NB4 (cell line): ENCODE measurements at regions not wholly inside any gene's neighbourhood (a gene's known extent, or its start where the extent isn't known, plus 50 kb on each side); places are given as distances from the start of the nearest gene placed in this dataset.

Experiments used
- DNase-seq: peaks from one replicate; pipeline ENCODE4 v3.0.0; 2010; ENCODE audit warnings: low read depth
- H3K4me3 ChIP-seq: one replicate; pipeline ENCODE4 v1.5.1; 2011; ENCODE audit warnings: mild to moderate bottlenecking, low read depth, low read length, moderate library complexity
- CTCF ChIP-seq: IDR thresholded peaks from one replicate; pipeline ENCODE4 v1.5.1; 2012; ENCODE audit warnings: low read depth, low read length
- MAX ChIP-seq: IDR thresholded peaks from 2 replicates; pipeline ENCODE4 v1.6.1; 2011; ENCODE audit warnings: low read depth, low read length
- MYC ChIP-seq: IDR thresholded peaks from 2 replicates; pipeline ENCODE4 v1.6.1; 2011; ENCODE audit warnings: low read depth, low read length
- POLR2A ChIP-seq: IDR thresholded peaks from 2 replicates; pipeline ENCODE4 v1.6.1; 2011; ENCODE audit warnings: mild to moderate bottlenecking; ENCODE audit not compliant: insufficient read length; ENCODE audit errors: extremely low read depth

- no peak overlapping the region for H3K4me3 ChIP-seq
- TF ChIP-seq MAX = no peak
- TF ChIP-seq POLR2A = no peak
- TF ChIP-seq CTCF = no peak
- DNase-seq = peak; percentile 28
Observed at GRCh38 chr2:108079736-108080135, 93.4 kb downstream of the SLC5A7 start.

GRCh38 chr2:108080177-108080576, 93.9 kb downstream of the SLC5A7 start:
- H3K4me3 ChIP-seq = no peak overlapping the region
- TF ChIP-seq MYC (no peak), MAX (no peak), POLR2A (no peak), CTCF (no peak)
- DNase-seq = no peak

GRCh38 chr2:108082978-108083377, 96.7 kb downstream of the SLC5A7 start:
- DNase-seq = no peak
- TF ChIP-seq POLR2A = no peak
- no peak overlapping the region for H3K4me3 ChIP-seq

- no peak for TF ChIP-seq MAX
- no peak for TF ChIP-seq MYC
- TF ChIP-seq POLR2A = no peak
- TF ChIP-seq CTCF = no peak
- DNase-seq = no peak
- H3K4me3 ChIP-seq = no peak overlapping the region
Observed at GRCh38 chr2:108084311-108084710, 98.0 kb downstream of the SLC5A7 start.

GRCh38 chr2:108092886-108093285, 106.6 kb downstream of the SLC5A7 start:
- TF ChIP-seq POLR2A (no peak), MYC (no peak), CTCF (no peak), MAX (no peak)
- no peak overlapping the region for H3K4me3 ChIP-seq
- DNase-seq = no peak

- TF ChIP-seq CTCF = no peak
- no peak for TF ChIP-seq MYC
- no peak for TF ChIP-seq MAX
- TF ChIP-seq POLR2A = no peak
Observed at GRCh38 chr2:108101481-108101880, 115.2 kb downstream of the SLC5A7 start.

More at GRCh38 chr2:108101481-108101880, 115.2 kb downstream of the SLC5A7 start:
- no peak overlapping the region for H3K4me3 ChIP-seq
- no peak for DNase-seq
